ENCODE measurements at regions not wholly inside any gene's neighbourhood (a gene's known extent, or its start where the extent isn't known, plus 50 kb on each side); places are given as distances from the start of the nearest gene placed in this dataset.

DNA sequence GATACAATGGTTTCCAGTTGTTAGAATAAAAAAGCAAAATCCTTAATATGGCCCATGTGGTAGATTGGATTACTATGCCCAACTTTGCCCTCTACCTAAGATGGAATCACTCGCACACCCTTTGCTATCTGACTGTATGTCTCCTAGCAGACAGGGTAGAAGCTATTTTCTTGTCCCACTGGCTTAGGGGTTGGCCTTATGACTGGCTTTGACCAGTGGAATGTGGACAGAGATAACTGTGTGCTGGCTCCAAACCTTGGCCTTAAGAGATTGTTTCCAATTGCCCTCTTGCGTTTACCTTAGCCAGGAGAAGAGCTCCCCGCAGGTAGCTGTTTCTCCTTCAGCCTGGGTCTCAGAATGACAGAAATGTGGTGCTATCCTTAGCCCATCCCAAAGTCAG, 355.9 kb downstream of the BCOR start:
- TF ChIP-seq EZH2 (IDR thresholded peaks at IDR 0.05): no peak
- TF ChIP-seq EGR1 (IDR thresholded peaks at IDR 0.05; ENCODE audit: low read depth): no peak

Data from HCT116 (cell line).